ENCODE measurements at regions not wholly inside any gene's neighbourhood (a gene's known extent, or its start where the extent isn't known, plus 50 kb on each side); places are given as distances from the start of the nearest gene placed in this dataset.

DNA sequence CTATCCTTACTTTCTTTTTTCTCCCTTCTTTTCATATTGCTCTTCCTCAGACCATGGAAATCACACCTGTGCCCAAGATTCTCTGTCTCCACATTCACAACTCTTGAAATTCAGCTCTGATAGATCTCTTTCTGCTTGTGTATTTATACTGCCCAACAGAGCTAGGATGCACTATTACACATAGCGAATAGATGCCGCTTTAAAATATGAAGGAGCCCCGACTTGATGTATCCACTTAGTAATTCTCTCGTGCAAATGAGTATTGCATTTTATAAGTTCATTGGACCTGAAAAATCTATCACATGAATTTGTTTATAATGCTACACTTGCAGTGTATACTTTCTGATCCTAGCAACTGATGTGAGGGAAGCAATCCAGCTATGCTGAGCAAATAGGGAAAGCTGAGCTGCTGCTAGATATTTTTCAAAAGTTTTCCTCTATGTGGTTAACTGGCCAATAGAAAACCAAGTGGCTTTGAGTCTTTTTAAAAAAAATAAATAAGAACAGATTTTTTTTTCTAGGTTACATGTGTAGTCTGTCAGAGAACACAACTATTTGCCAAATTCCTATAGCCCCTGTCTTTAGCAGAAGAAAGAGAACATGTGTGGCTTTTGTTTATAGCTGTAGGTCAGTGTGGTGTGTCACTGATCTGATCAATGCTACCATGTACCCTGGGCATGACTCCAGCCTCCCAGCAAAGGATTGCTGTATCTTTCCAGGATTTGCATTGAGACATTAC lies 64.3 kb upstream of the LEKR1 start:
- TF ChIP-seq JUND (IDR thresholded peaks at IDR 0.05) (no peak), RAD21 (IDR thresholded peaks at IDR 0.05) (no peak), SP1 (IDR thresholded peaks at IDR 0.05) (no peak), YY1 (IDR thresholded peaks at IDR 0.05) (no peak), EGR1 (IDR thresholded peaks at IDR 0.05; ENCODE audit: low read depth in 2 of 2) (no peak), HNF4A (conservative IDR thresholded peaks at IDR 0.05) (no peak)
- TF ChIP-seq, protein P1, sequence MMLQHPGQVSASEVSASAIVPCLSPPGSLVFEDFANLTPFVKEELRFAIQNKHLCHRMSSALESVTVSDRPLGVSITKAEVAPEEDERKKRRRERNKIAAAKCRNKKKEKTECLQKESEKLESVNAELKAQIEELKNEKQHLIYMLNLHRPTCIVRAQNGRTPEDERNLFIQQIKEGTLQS (IDR thresholded peaks at IDR 0.05) = no peak
- TF ChIP-seq, protein P2, sequence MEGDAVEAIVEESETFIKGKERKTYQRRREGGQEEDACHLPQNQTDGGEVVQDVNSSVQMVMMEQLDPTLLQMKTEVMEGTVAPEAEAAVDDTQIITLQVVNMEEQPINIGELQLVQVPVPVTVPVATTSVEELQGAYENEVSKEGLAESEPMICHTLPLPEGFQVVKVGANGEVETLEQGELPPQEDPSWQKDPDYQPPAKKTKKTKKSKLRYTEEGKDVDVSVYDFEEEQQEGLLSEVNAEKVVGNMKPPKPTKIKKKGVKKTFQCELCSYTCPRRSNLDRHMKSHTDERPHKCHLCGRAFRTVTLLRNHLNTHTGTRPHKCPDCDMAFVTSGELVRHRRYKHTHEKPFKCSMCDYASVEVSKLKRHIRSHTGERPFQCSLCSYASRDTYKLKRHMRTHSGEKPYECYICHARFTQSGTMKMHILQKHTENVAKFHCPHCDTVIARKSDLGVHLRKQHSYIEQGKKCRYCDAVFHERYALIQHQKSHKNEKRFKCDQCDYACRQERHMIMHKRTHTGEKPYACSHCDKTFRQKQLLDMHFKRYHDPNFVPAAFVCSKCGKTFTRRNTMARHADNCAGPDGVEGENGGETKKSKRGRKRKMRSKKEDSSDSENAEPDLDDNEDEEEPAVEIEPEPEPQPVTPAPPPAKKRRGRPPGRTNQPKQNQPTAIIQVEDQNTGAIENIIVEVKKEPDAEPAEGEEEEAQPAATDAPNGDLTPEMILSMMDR (IDR thresholded peaks at IDR 0.05; ENCODE audit: low read depth, low read length, missing input control) = no peak
- TF ChIP-seq, protein P3, sequence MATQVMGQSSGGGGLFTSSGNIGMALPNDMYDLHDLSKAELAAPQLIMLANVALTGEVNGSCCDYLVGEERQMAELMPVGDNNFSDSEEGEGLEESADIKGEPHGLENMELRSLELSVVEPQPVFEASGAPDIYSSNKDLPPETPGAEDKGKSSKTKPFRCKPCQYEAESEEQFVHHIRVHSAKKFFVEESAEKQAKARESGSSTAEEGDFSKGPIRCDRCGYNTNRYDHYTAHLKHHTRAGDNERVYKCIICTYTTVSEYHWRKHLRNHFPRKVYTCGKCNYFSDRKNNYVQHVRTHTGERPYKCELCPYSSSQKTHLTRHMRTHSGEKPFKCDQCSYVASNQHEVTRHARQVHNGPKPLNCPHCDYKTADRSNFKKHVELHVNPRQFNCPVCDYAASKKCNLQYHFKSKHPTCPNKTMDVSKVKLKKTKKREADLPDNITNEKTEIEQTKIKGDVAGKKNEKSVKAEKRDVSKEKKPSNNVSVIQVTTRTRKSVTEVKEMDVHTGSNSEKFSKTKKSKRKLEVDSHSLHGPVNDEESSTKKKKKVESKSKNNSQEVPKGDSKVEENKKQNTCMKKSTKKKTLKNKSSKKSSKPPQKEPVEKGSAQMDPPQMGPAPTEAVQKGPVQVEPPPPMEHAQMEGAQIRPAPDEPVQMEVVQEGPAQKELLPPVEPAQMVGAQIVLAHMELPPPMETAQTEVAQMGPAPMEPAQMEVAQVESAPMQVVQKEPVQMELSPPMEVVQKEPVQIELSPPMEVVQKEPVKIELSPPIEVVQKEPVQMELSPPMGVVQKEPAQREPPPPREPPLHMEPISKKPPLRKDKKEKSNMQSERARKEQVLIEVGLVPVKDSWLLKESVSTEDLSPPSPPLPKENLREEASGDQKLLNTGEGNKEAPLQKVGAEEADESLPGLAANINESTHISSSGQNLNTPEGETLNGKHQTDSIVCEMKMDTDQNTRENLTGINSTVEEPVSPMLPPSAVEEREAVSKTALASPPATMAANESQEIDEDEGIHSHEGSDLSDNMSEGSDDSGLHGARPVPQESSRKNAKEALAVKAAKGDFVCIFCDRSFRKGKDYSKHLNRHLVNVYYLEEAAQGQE (IDR thresholded peaks at IDR 0.05) = no peak
- TF ChIP-seq, protein P4, sequence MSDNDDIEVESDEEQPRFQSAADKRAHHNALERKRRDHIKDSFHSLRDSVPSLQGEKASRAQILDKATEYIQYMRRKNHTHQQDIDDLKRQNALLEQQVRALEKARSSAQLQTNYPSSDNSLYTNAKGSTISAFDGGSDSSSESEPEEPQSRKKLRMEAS (IDR thresholded peaks at IDR 0.05) = no peak

Data from liver (tissue), 3 donors.